Erythroblast (primary cell): ENCODE measurements at regions not wholly inside any gene's neighbourhood (a gene's known extent, or its start where the extent isn't known, plus 50 kb on each side); places are given as distances from the start of the nearest gene placed in this dataset.

ENCODE experiments used
- GATA1 ChIP-seq: IDR thresholded peaks from 2 replicates; pipeline ENCODE4 v1.6.1; 2011; ENCODE audit warnings: low read depth, mild to moderate bottlenecking, control low read depth, low read length, moderate library complexity
- POLR2A ChIP-seq: IDR thresholded peaks from 2 replicates; pipeline ENCODE4 v1.6.1; 2011; ENCODE audit warnings: mild to moderate bottlenecking, low read length

DNA sequence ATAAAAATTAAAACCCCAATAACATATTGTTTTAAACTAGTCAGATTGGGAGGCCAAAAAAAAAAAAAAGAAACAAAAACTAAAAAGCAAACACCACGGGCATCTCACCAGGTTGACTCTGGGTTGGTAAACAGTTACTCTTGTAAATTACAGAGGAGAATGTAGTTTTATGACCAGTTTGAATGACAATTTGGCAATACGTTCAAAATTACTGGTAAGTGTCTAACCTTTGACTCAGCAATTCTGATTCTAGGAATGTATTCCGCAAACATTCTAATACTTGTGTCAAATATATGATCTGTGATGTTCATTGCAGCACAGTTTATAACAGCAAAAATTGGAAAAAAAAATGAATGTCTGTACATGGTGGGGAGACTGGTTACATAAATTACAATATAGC is 1376.0 kb downstream of the TBC1D22A start:
- TF ChIP-seq POLR2A (no peak), GATA1 (no peak)
